Activated T-helper 2 cell treated with anti-CD3 and anti-CD28 coated beads, Interferon-gamma antibody, Interleukin-2, Interleukin-4, amounts not matched to agents 10 μg/mL and 5 μg/mL and 100 μg/mL, durations not matched to agents 14 hours and 24 hours and 36 hours (primary cell): ENCODE measurements at regions not wholly inside any gene's neighbourhood (a gene's known extent, or its start where the extent isn't known, plus 50 kb on each side); places are given as distances from the start of the nearest gene placed in this dataset.

Experiments
- DNase-seq: peaks from one replicate; pipeline ENCODE4 v3.0.0; 2021; ENCODE audit warnings: low spot score
- H3K27ac Mint-ChIP-seq: one replicate; pipeline ENCODE4 v1.8.0; 2021; ENCODE audit warnings: mixed read lengths
- H3K27me3 Mint-ChIP-seq: one replicate; pipeline ENCODE4 v1.8.0; 2021; ENCODE audit warnings: low read depth, mixed read lengths
- H3K36me3 Mint-ChIP-seq: one replicate; pipeline ENCODE4 v1.8.0; 2021; ENCODE audit warnings: low read depth, mixed read lengths
- H3K4me1 Mint-ChIP-seq: one replicate; pipeline ENCODE4 v1.8.0; 2021; ENCODE audit warnings: low read depth, mixed read lengths
- H3K4me3 Mint-ChIP-seq: one replicate; pipeline ENCODE4 v1.8.0; 2021; ENCODE audit warnings: low read depth, mild to moderate bottlenecking, moderate library complexity, mixed read lengths
- H3K9me3 Mint-ChIP-seq: one replicate; pipeline ENCODE4 v1.8.0; 2021; ENCODE audit warnings: mixed read lengths
- intact Hi-C: fragments of 100-400 bp; cut with micrococcal nuclease; formaldehyde crosslinking; loops from one replicate; pipeline ENCODE4 v1.15.1; 2023

- H3K27me3 Mint-ChIP-seq: peaks cover 16% of the 10 kb centered on the region
- intact Hi-C loops: no loop called here
- no peak overlapping the region for H3K27ac Mint-ChIP-seq
- H3K36me3 Mint-ChIP-seq: peaks cover 3% of the 10 kb centered on the region
- H3K4me3 Mint-ChIP-seq: no peak overlapping the region
- DNase-seq: no peak
- H3K9me3 Mint-ChIP-seq: peaks cover 14% of the 10 kb centered on the region
- H3K4me1 Mint-ChIP-seq: peaks cover 11% of the 10 kb centered on the region
Observed at GRCh38 chr2:74735009-74735408, 81.0 kb downstream of the SEMA4F start.

- H3K27me3 Mint-ChIP-seq: peaks cover 12% of the 10 kb centered on the region
- no peak overlapping the region for H3K4me3 Mint-ChIP-seq
- H3K4me1 Mint-ChIP-seq: peaks cover 11% of the 10 kb centered on the region
- intact Hi-C loops: no loop called here
- H3K27ac Mint-ChIP-seq: no peak overlapping the region
- H3K9me3 Mint-ChIP-seq: peaks cover 14% of the 10 kb centered on the region
- no peak for DNase-seq
- H3K36me3 Mint-ChIP-seq: peaks cover 3% of the 10 kb centered on the region
Observed at GRCh38 chr2:74735564-74735963, 81.5 kb downstream of the SEMA4F start.

GRCh38 chr2:74736589-74736988 is 82.5 kb downstream of the SEMA4F start:
- no peak for DNase-seq
- intact Hi-C loops: no loop called here
- H3K36me3 Mint-ChIP-seq: peaks cover 3% of the 10 kb centered on the region
- no peak overlapping the region for H3K27ac Mint-ChIP-seq
- H3K4me1 Mint-ChIP-seq: peaks cover 11% of the 10 kb centered on the region
- peaks cover 14% of the 10 kb centered on the region for H3K9me3 Mint-ChIP-seq
- no peak overlapping the region for H3K4me3 Mint-ChIP-seq
- H3K27me3 Mint-ChIP-seq: peaks cover 6% of the 10 kb centered on the region

- Mint-ChIP-seq H3K36me3 (peaks cover 3% of the 10 kb centered on the region), H3K4me1 (peaks cover 11% of the 10 kb centered on the region), H3K27me3 (peaks cover 6% of the 10 kb centered on the region), H3K4me3 (no peak overlapping the region), H3K27ac (no peak overlapping the region), H3K9me3 (peaks cover 14% of the 10 kb centered on the region)
- intact Hi-C loops: no loop called here
- no peak for DNase-seq
Observed at GRCh38 chr2:74738586-74738985, 84.5 kb downstream of the SEMA4F start.

- intact Hi-C loops: no loop called here
- DNase-seq: no peak
- H3K4me1 Mint-ChIP-seq: peaks cover 11% of the 10 kb centered on the region
- peaks cover 14% of the 10 kb centered on the region for H3K9me3 Mint-ChIP-seq
- H3K27ac Mint-ChIP-seq: no peak overlapping the region
- H3K27me3 Mint-ChIP-seq: peaks cover 6% of the 10 kb centered on the region
- no peak overlapping the region for H3K4me3 Mint-ChIP-seq
- peaks cover 3% of the 10 kb centered on the region for H3K36me3 Mint-ChIP-seq
Observed at GRCh38 chr2:74739129-74739528, 85.1 kb downstream of the SEMA4F start.

- H3K27me3 Mint-ChIP-seq: peaks cover 6% of the 10 kb centered on the region
- H3K4me3 Mint-ChIP-seq: no peak overlapping the region
- peaks cover 14% of the 10 kb centered on the region for H3K9me3 Mint-ChIP-seq
- DNase-seq: no peak
- intact Hi-C loops: no loop called here
- H3K27ac Mint-ChIP-seq: no peak overlapping the region
- peaks cover 9% of the 10 kb centered on the region for H3K4me1 Mint-ChIP-seq
- H3K36me3 Mint-ChIP-seq: peaks cover 3% of the 10 kb centered on the region
Observed at GRCh38 chr2:74739733-74740241, 85.7 kb downstream of the SEMA4F start.

GRCh38 chr2:74740395-74740740 is 86.3 kb downstream of the SEMA4F start:
- H3K36me3 Mint-ChIP-seq: peaks cover 3% of the 10 kb centered on the region
- intact Hi-C loops: no loop called here
- peaks cover 6% of the 10 kb centered on the region for H3K27me3 Mint-ChIP-seq
- H3K27ac Mint-ChIP-seq: no peak overlapping the region
- H3K9me3 Mint-ChIP-seq: peaks cover 14% of the 10 kb centered on the region
- peaks cover 6% of the 10 kb centered on the region for H3K4me1 Mint-ChIP-seq
- DNase-seq: no peak
- H3K4me3 Mint-ChIP-seq: no peak overlapping the region

- peaks cover under 1% of the 10 kb centered on the region for H3K4me1 Mint-ChIP-seq
- intact Hi-C loops: no loop called here
Observed at GRCh38 chr2:74740741-74741431, 86.8 kb downstream of the SEMA4F start.

GRCh38 chr2:74741629-74742028 is 87.6 kb downstream of the SEMA4F start:
- Mint-ChIP-seq H3K36me3 (peaks cover 3% of the 10 kb centered on the region), H3K9me3 (peaks cover 9% of the 10 kb centered on the region), H3K4me3 (no peak overlapping the region), H3K4me1 (no peaks in the 10 kb centered on the region), H3K27me3 (peaks cover 6% of the 10 kb centered on the region), H3K27ac (no peak overlapping the region)
- intact Hi-C loops: no loop called here
- no peak for DNase-seq

More at GRCh38 chr2:74740741-74741431, 86.8 kb downstream of the SEMA4F start:
- Mint-ChIP-seq H3K9me3 (peaks cover 14% of the 10 kb centered on the region), H3K27ac (no peak overlapping the region), H3K27me3 (peaks cover 6% of the 10 kb centered on the region), H3K4me3 (no peak overlapping the region), H3K36me3 (peaks cover 3% of the 10 kb centered on the region)
- no peak for DNase-seq

GRCh38 chr2:74742471-74742870 is 88.4 kb downstream of the SEMA4F start:
- intact Hi-C loops: no loop called here
- H3K9me3 Mint-ChIP-seq: peaks cover under 1% of the 10 kb centered on the region
- no peak overlapping the region for H3K4me3 Mint-ChIP-seq
- H3K27ac Mint-ChIP-seq: no peak overlapping the region
- no peak for DNase-seq
- H3K36me3 Mint-ChIP-seq: no peaks in the 10 kb centered on the region
- peaks cover 4% of the 10 kb centered on the region for H3K27me3 Mint-ChIP-seq
- no peaks in the 10 kb centered on the region for H3K4me1 Mint-ChIP-seq

GRCh38 chr2:74743039-74743438 is 89.0 kb downstream of the SEMA4F start:
- Mint-ChIP-seq H3K9me3 (no peaks in the 10 kb centered on the region), H3K4me1 (no peaks in the 10 kb centered on the region), H3K36me3 (no peaks in the 10 kb centered on the region), H3K4me3 (no peak overlapping the region), H3K27me3 (peaks cover 4% of the 10 kb centered on the region), H3K27ac (no peak overlapping the region)
- no peak for DNase-seq
- intact Hi-C loops: no loop called here

GRCh38 chr2:74743778-74744177 is 89.7 kb downstream of the SEMA4F start:
- Mint-ChIP-seq H3K27ac (no peak overlapping the region), H3K27me3 (peaks cover 5% of the 10 kb centered on the region), H3K4me1 (no peaks in the 10 kb centered on the region), H3K9me3 (no peaks in the 10 kb centered on the region), H3K36me3 (no peaks in the 10 kb centered on the region), H3K4me3 (no peak overlapping the region)
- intact Hi-C loops: no loop called here
- no peak for DNase-seq

- Mint-ChIP-seq H3K27ac (no peak overlapping the region), H3K27me3 (peaks cover 6% of the 10 kb centered on the region), H3K4me3 (no peak overlapping the region), H3K9me3 (no peaks in the 10 kb centered on the region), H3K36me3 (no peaks in the 10 kb centered on the region), H3K4me1 (no peaks in the 10 kb centered on the region)
- no peak for DNase-seq
- intact Hi-C loops: no loop called here
Observed at GRCh38 chr2:74744731-74745515, 89.0 kb upstream of the HK2 start.
